Neuron (in vitro differentiated cells): ENCODE measurements at regions not wholly inside any gene's neighbourhood (a gene's known extent, or its start where the extent isn't known, plus 50 kb on each side); places are given as distances from the start of the nearest gene placed in this dataset.

ENCODE experiments used
- H2AFZ ChIP-seq: one replicate; pipeline ENCODE4 v1.6.1; 2013; ENCODE audit warnings: low read depth, mild to moderate bottlenecking, inconsistent platforms, low read length, moderate library complexity
- H3K27me3 ChIP-seq: one replicate; pipeline ENCODE4 v1.6.1; 2013; ENCODE audit warnings: low read length; ENCODE audit not compliant: insufficient read depth
- H3K36me3 ChIP-seq: one replicate; pipeline ENCODE4 v1.6.1; 2013; ENCODE audit warnings: low read length; ENCODE audit not compliant: insufficient read depth
- H3K4me1 ChIP-seq: one replicate; pipeline ENCODE4 v1.6.1; 2013; ENCODE audit warnings: low read length; ENCODE audit not compliant: insufficient read depth
- H3K4me3 ChIP-seq: 2 replicates; pipeline ENCODE4 v1.5.1; 2013; ENCODE audit warnings: mild to moderate bottlenecking, low read length, moderate library complexity
- H3K9me3 ChIP-seq: one replicate; pipeline ENCODE4 v1.6.1; 2013; ENCODE audit warnings: low read length

GRCh38 chr10:52410916-52411315 lies 96.8 kb downstream of the DKK1 start:
- Histone ChIP-seq H3K9me3 (no peaks in the 10 kb centered on the region), H3K36me3 (no peaks in the 10 kb centered on the region), H3K4me1 (no peaks in the 10 kb centered on the region), H2AFZ (no peak overlapping the region), H3K4me3 (no peak overlapping the region), H3K27me3 (no peaks in the 10 kb centered on the region)

- Histone ChIP-seq H3K9me3 (no peaks in the 10 kb centered on the region), H3K4me1 (no peaks in the 10 kb centered on the region), H3K36me3 (no peaks in the 10 kb centered on the region), H3K4me3 (no peak overlapping the region), H3K27me3 (no peaks in the 10 kb centered on the region), H2AFZ (no peak overlapping the region)
Measured at GRCh38 chr10:52419281-52419680, 105.2 kb downstream of the DKK1 start.

GRCh38 chr10:52420656-52421055 lies 106.6 kb downstream of the DKK1 start:
- no peaks in the 10 kb centered on the region for H3K27me3 ChIP-seq
- H2AFZ ChIP-seq, result no peak overlapping the region
- H3K9me3 ChIP-seq, result no peaks in the 10 kb centered on the region
- no peaks in the 10 kb centered on the region for H3K4me1 ChIP-seq
- no peaks in the 10 kb centered on the region for H3K36me3 ChIP-seq
- H3K4me3 ChIP-seq, result no peak overlapping the region

- no peaks in the 10 kb centered on the region for H3K9me3 ChIP-seq
- no peak overlapping the region for H2AFZ ChIP-seq
- no peaks in the 10 kb centered on the region for H3K36me3 ChIP-seq
- H3K4me3 ChIP-seq, result no peak overlapping the region
- no peaks in the 10 kb centered on the region for H3K4me1 ChIP-seq
- H3K27me3 ChIP-seq, result no peaks in the 10 kb centered on the region
Measured at GRCh38 chr10:52423369-52423768, 109.3 kb downstream of the DKK1 start.

- H2AFZ ChIP-seq, result no peak overlapping the region
- H3K4me3 ChIP-seq, result no peak overlapping the region
- no peaks in the 10 kb centered on the region for H3K36me3 ChIP-seq
- no peaks in the 10 kb centered on the region for H3K4me1 ChIP-seq
- H3K27me3 ChIP-seq, result no peaks in the 10 kb centered on the region
- no peaks in the 10 kb centered on the region for H3K9me3 ChIP-seq
Measured at GRCh38 chr10:52424341-52424740, 110.3 kb downstream of the DKK1 start.

- Histone ChIP-seq H2AFZ (no peak overlapping the region), H3K36me3 (no peaks in the 10 kb centered on the region), H3K9me3 (no peaks in the 10 kb centered on the region), H3K27me3 (no peaks in the 10 kb centered on the region), H3K4me3 (no peak overlapping the region), H3K4me1 (no peaks in the 10 kb centered on the region)
Measured at GRCh38 chr10:52434734-52435133, 120.7 kb downstream of the DKK1 start.

GRCh38 chr10:52436664-52437063 lies 122.6 kb downstream of the DKK1 start:
- Histone ChIP-seq H2AFZ (no peak overlapping the region), H3K27me3 (no peaks in the 10 kb centered on the region), H3K9me3 (no peaks in the 10 kb centered on the region), H3K4me3 (no peak overlapping the region), H3K4me1 (no peaks in the 10 kb centered on the region), H3K36me3 (no peaks in the 10 kb centered on the region)

GRCh38 chr10:52437205-52437646 lies 123.1 kb downstream of the DKK1 start:
- Histone ChIP-seq H3K27me3 (no peaks in the 10 kb centered on the region), H3K9me3 (no peaks in the 10 kb centered on the region), H3K4me1 (no peaks in the 10 kb centered on the region), H2AFZ (no peak overlapping the region), H3K36me3 (no peaks in the 10 kb centered on the region), H3K4me3 (no peak overlapping the region)

- peaks cover 3% of the 10 kb centered on the region for H3K4me1 ChIP-seq
- H3K27me3 ChIP-seq, result no peaks in the 10 kb centered on the region
- no peak overlapping the region for H3K4me3 ChIP-seq
- no peaks in the 10 kb centered on the region for H3K36me3 ChIP-seq
- H2AFZ ChIP-seq, result no peak overlapping the region
- no peaks in the 10 kb centered on the region for H3K9me3 ChIP-seq
Measured at GRCh38 chr10:52438119-52438518, 124.0 kb downstream of the DKK1 start.

GRCh38 chr10:52440612-52441285 lies 126.7 kb downstream of the DKK1 start:
- no peaks in the 10 kb centered on the region for H3K27me3 ChIP-seq
- no peak overlapping the region for H3K4me3 ChIP-seq
- no peaks in the 10 kb centered on the region for H3K36me3 ChIP-seq
- H2AFZ ChIP-seq, result no peak overlapping the region
- peaks cover 11% of the 10 kb centered on the region for H3K4me1 ChIP-seq
- H3K9me3 ChIP-seq, result no peaks in the 10 kb centered on the region

GRCh38 chr10:52442576-52442975 lies 128.5 kb downstream of the DKK1 start:
- Histone ChIP-seq H3K36me3 (no peaks in the 10 kb centered on the region), H3K27me3 (no peaks in the 10 kb centered on the region), H3K9me3 (no peaks in the 10 kb centered on the region), H3K4me3 (no peak overlapping the region), H3K4me1 (peaks cover 11% of the 10 kb centered on the region), H2AFZ (no peak overlapping the region)

GRCh38 chr10:52443419-52444388 lies 129.6 kb downstream of the DKK1 start:
- Histone ChIP-seq H3K4me3 (no peak overlapping the region), H3K36me3 (no peaks in the 10 kb centered on the region), H3K9me3 (no peaks in the 10 kb centered on the region), H2AFZ (peak overlapping the region; percentile 81), H3K27me3 (no peaks in the 10 kb centered on the region), H3K4me1 (peaks cover 11% of the 10 kb centered on the region)

- Histone ChIP-seq H3K36me3 (no peaks in the 10 kb centered on the region), H3K27me3 (no peaks in the 10 kb centered on the region), H2AFZ (no peak overlapping the region), H3K9me3 (no peaks in the 10 kb centered on the region), H3K4me1 (peaks cover 11% of the 10 kb centered on the region), H3K4me3 (no peak overlapping the region)
Measured at GRCh38 chr10:52446391-52446790, 132.3 kb downstream of the DKK1 start.
